ENCODE measurements at regions not wholly inside any gene's neighbourhood (a gene's known extent, or its start where the extent isn't known, plus 50 kb on each side); places are given as distances from the start of the nearest gene placed in this dataset.

DNA sequence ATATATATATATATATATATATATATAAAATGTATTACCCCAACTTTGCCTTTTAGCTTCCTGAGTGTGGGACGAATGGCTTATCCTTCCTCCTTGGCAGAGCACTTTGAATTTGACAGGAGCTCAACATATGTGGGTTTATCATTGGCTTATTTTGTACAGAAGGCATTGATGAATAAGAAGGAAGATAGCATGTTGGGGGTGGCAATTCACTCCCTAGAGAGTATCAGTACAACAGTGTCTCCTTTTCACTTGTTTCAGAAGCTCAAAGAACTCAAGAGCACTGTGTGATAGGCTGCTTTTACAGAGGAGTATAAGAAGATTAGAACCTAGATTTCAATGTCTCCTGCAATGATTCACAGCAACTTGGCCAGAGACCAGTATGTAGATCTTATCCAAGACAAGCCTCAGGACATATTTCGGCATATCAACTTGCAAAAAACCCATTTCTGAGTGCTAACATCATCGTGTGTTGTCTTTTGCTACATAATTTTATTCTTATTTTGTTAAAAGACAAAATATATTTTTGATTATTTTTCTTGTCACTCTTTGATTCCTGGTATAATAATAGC, 345.8 kb downstream of the SOCS6 start:
- H2AFZ ChIP-seq (ENCODE audit: low read depth, low read length, poor library complexity, severe bottlenecking), result no peak overlapping the region

More for the DNA sequence above, 345.8 kb downstream of the SOCS6 start:
- TF ChIP-seq, protein P1, sequence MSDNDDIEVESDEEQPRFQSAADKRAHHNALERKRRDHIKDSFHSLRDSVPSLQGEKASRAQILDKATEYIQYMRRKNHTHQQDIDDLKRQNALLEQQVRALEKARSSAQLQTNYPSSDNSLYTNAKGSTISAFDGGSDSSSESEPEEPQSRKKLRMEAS (IDR thresholded peaks at IDR 0.05), result no peak
- no peak for TF ChIP-seq ZNF274 (IDR thresholded peaks at IDR 0.05; ENCODE audit: low read depth, low read length)
- no peak for TF ChIP-seq CBX3 (IDR thresholded peaks at IDR 0.05; ENCODE audit: low read depth)
- TF ChIP-seq EZH2phosphoT487 (IDR thresholded peaks at IDR 0.05; ENCODE audit: borderline replicate concordance), result no peak
- no peak for TF ChIP-seq EZH2 (IDR thresholded peaks at IDR 0.05)
- no peak for TF ChIP-seq POLR2A (IDR thresholded peaks at IDR 0.05; ENCODE audit: borderline replicate concordance, extremely low read depth, insufficient read depth, insufficient read length)
- TF ChIP-seq, protein P2, sequence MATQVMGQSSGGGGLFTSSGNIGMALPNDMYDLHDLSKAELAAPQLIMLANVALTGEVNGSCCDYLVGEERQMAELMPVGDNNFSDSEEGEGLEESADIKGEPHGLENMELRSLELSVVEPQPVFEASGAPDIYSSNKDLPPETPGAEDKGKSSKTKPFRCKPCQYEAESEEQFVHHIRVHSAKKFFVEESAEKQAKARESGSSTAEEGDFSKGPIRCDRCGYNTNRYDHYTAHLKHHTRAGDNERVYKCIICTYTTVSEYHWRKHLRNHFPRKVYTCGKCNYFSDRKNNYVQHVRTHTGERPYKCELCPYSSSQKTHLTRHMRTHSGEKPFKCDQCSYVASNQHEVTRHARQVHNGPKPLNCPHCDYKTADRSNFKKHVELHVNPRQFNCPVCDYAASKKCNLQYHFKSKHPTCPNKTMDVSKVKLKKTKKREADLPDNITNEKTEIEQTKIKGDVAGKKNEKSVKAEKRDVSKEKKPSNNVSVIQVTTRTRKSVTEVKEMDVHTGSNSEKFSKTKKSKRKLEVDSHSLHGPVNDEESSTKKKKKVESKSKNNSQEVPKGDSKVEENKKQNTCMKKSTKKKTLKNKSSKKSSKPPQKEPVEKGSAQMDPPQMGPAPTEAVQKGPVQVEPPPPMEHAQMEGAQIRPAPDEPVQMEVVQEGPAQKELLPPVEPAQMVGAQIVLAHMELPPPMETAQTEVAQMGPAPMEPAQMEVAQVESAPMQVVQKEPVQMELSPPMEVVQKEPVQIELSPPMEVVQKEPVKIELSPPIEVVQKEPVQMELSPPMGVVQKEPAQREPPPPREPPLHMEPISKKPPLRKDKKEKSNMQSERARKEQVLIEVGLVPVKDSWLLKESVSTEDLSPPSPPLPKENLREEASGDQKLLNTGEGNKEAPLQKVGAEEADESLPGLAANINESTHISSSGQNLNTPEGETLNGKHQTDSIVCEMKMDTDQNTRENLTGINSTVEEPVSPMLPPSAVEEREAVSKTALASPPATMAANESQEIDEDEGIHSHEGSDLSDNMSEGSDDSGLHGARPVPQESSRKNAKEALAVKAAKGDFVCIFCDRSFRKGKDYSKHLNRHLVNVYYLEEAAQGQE (IDR thresholded peaks at IDR 0.05; ENCODE audit: low read depth), result no peak
- TF ChIP-seq, protein P3, sequence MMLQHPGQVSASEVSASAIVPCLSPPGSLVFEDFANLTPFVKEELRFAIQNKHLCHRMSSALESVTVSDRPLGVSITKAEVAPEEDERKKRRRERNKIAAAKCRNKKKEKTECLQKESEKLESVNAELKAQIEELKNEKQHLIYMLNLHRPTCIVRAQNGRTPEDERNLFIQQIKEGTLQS (IDR thresholded peaks at IDR 0.05), result no peak
- TF ChIP-seq POLR2AphosphoS5 (IDR thresholded peaks at IDR 0.05; ENCODE audit: low read depth, low read length), result no peak
- no peak for TF ChIP-seq EGR1 (IDR thresholded peaks at IDR 0.05; ENCODE audit: low read depth)
- TF ChIP-seq, protein P4, sequence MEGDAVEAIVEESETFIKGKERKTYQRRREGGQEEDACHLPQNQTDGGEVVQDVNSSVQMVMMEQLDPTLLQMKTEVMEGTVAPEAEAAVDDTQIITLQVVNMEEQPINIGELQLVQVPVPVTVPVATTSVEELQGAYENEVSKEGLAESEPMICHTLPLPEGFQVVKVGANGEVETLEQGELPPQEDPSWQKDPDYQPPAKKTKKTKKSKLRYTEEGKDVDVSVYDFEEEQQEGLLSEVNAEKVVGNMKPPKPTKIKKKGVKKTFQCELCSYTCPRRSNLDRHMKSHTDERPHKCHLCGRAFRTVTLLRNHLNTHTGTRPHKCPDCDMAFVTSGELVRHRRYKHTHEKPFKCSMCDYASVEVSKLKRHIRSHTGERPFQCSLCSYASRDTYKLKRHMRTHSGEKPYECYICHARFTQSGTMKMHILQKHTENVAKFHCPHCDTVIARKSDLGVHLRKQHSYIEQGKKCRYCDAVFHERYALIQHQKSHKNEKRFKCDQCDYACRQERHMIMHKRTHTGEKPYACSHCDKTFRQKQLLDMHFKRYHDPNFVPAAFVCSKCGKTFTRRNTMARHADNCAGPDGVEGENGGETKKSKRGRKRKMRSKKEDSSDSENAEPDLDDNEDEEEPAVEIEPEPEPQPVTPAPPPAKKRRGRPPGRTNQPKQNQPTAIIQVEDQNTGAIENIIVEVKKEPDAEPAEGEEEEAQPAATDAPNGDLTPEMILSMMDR (IDR thresholded peaks at IDR 0.05 in 2 of 3, conservative IDR thresholded peaks at IDR 0.05 in 1 of 3; ENCODE audit: borderline replicate concordance in 1 of 3, insufficient read depth in 1 of 3, low read depth in 2 of 3, low read length in 2 of 3), result no peak
- ATAC-seq (no peak), DNase-seq (ENCODE audit: low read depth, low spot score) (no peak)
- Histone ChIP-seq H3K79me2 (ENCODE audit: insufficient read depth, low read length) (no peaks in the 10 kb centered on the region), H3K4me3 (replicated peaks in 1 of 2; ENCODE audit: low read depth in 1 of 2, low read length in 2 of 2) (no peak overlapping the region), H4K20me1 (ENCODE audit: insufficient read depth) (no peaks in the 10 kb centered on the region), H3K9me3 (ENCODE audit: control insufficient read depth in 1 of 2, insufficient read depth in 1 of 2, low read depth in 1 of 2, low read length in 2 of 2) (no peaks in the 10 kb centered on the region), H3K27ac (ENCODE audit: low read depth, low read length) (no peak overlapping the region), H3K9ac (ENCODE audit: low read length) (no peak overlapping the region), H3K4me1 (ENCODE audit: control insufficient read depth in 1 of 2, insufficient read depth in 2 of 2, low read length in 2 of 2) (no peaks in the 10 kb centered on the region), H3K9me2 (ENCODE audit: insufficient read depth) (no peaks in the 10 kb centered on the region), H3K4me2 (ENCODE audit: low read length) (no peak overlapping the region), H3K36me3 (ENCODE audit: control insufficient read depth in 1 of 2, insufficient read depth in 2 of 2, low read length in 2 of 2) (no peaks in the 10 kb centered on the region), H3K27me3 (ENCODE audit: insufficient read depth, low read length) (no peaks in the 10 kb centered on the region)
- ChIA-PET RAD21 (ENCODE audit: low non-redundant PET in 1 of 2, low total read pairs in 2 of 2, uncharacterized antibody in 2 of 2, unreplicated experiment in 2 of 2) (no interaction called here), CTCF (no interaction called here), POLR2A (no interaction called here)
- intact Hi-C loops (cut with micrococcal nuclease), result no loop called here
- BruUV-seq (replicated peaks), result no TSS peak

Measured in HCT116 (cell line).